Liver (tissue), 3 donors: ENCODE measurements at regions not wholly inside any gene's neighbourhood (a gene's known extent, or its start where the extent isn't known, plus 50 kb on each side); places are given as distances from the start of the nearest gene placed in this dataset.

ENCODE experiments used
- ATF3 ChIP-seq: IDR thresholded peaks from 2 replicates; pipeline ENCODE4 v1.6.1; 2016; ENCODE audit warnings: antibody characterized with exemption
- CTCF ChIP-seq: fragments of 150-350 bp; IDR thresholded peaks from 2 replicates; pipeline ENCODE4 v1.5.1; 2017; ENCODE audit warnings: improper control_type of control experiment, low read depth, low read length; ENCODE audit not compliant: missing input control
- FOXA1 ChIP-seq: IDR thresholded peaks from 2 replicates; pipeline ENCODE4 v1.6.1; 2016; ENCODE audit warnings: antibody characterized with exemption
- GABPA ChIP-seq, 2 donors: IDR thresholded peaks in 1 of 2; conservative IDR thresholded peaks in 1 of 2; 2 replicates each; pipeline ENCODE4 v1.6.1; 2016; ENCODE audit warnings: antibody characterized with exemption in 2 of 2, mild to moderate bottlenecking in 1 of 2, moderate library complexity in 1 of 2
- RAD21 ChIP-seq, 2 donors: IDR thresholded peaks; 2 replicates each; pipeline ENCODE4 v1.6.1; 2016; ENCODE audit warnings: antibody characterized with exemption in 2 of 2, mild to moderate bottlenecking in 2 of 2
- SP1 ChIP-seq: IDR thresholded peaks from 2 replicates; pipeline ENCODE4 v1.6.1; 2018; ENCODE audit warnings: antibody characterized with exemption, mild to moderate bottlenecking
- YY1 ChIP-seq: IDR thresholded peaks from 2 replicates; pipeline ENCODE4 v1.6.1; 2016; ENCODE audit warnings: antibody characterized with exemption, mild to moderate bottlenecking
- donor health status: healthy.
- donor health status: healthy.

DNA sequence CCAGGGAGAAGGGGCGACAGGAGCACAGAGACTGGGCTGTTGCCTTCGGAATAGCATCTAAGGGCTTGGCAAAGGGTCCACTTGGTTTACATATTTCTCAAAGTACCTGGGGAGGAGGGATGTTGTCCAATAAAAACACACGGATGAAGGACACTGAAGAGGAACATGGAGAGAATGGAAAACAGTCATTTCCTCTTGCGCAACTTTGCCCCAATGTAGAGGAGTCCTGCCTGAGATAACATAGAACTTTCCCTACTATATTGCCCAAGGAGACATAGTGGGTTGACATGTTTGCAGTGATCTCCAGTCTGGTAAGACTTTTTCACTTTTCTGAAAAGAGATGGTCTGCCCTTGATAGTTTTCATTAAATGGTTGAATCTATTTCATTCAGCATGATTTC is 468.8 kb upstream of the SUCLG2 start:
- TF ChIP-seq CTCF (no peak), GABPA (IDR thresholded peaks at IDR 0.05 in 1 of 2, conservative IDR thresholded peaks at IDR 0.05 in 1 of 2) (no peak), ATF3 (no peak), RAD21 (IDR thresholded peaks at IDR 0.05) (no peak), SP1 (no peak), YY1 (no peak), FOXA1 (no peak)
